OCI-LY3 (cell line): ENCODE measurements at regions not wholly inside any gene's neighbourhood (a gene's known extent, or its start where the extent isn't known, plus 50 kb on each side); places are given as distances from the start of the nearest gene placed in this dataset.

Source experiments
- H2AFZ ChIP-seq: fragments of 200-600, 300-600 bp; shearing (Covaris generic); 2 replicates; pipeline ENCODE4 v1.6.0; 2014; ENCODE audit warnings: antibody characterized with exemption, low read depth, low read length
- H3K27ac ChIP-seq: fragments of 200-600, 300-600 bp; sonication (generic); 2 replicates; pipeline ENCODE4 v1.5.1; 2014; ENCODE audit warnings: mild to moderate bottlenecking, low read length, moderate library complexity, mixed read lengths
- H3K27me3 ChIP-seq: fragments of 200-600, 300-600 bp; sonication (generic); 2 replicates; pipeline ENCODE4 v1.6.1; 2014; ENCODE audit warnings: low read depth, low read length, mixed read lengths
- H3K36me3 ChIP-seq: fragments of 200-600, 300-600 bp; sonication (generic); replicated peaks from 2 replicates; pipeline ENCODE3; 2014; ENCODE audit warnings: low read depth, low read length, mixed read lengths
- H3K4me1 ChIP-seq: fragments of 300-600, 200-600 bp; sonication (generic); 2 replicates; pipeline ENCODE4 v1.6.1; 2014; ENCODE audit warnings: low read length, mixed read lengths
- H3K4me2 ChIP-seq: fragments of 200-600, 300-600 bp; sonication (generic); 2 replicates; pipeline ENCODE4 v1.6.1; 2014; ENCODE audit warnings: low read length, mixed read lengths
- H3K4me3 ChIP-seq: fragments of 300-600, 200-600 bp; sonication (generic); 2 replicates; pipeline ENCODE4 v1.5.1; 2014; ENCODE audit warnings: antibody characterized with exemption, mild to moderate bottlenecking, low read length, moderate library complexity
- H3K79me2 ChIP-seq: fragments of 300-600, 200-600 bp; shearing (Covaris generic); 2 replicates; pipeline ENCODE4 v1.6.1; 2014; ENCODE audit warnings: mild to moderate bottlenecking, low read length, mixed read lengths
- H3K9ac ChIP-seq: fragments of 300-600, 200-600 bp; shearing (Covaris generic); 2 replicates; pipeline ENCODE4 v1.6.0; 2014; ENCODE audit warnings: mild to moderate bottlenecking, low read length, moderate library complexity
- H3K9me3 ChIP-seq: fragments of 200-600, 300-600 bp; shearing (Covaris generic); 2 replicates; pipeline ENCODE4 v1.6.1; 2014; ENCODE audit warnings: low read length, mixed read lengths; ENCODE audit not compliant: insufficient read depth
- H4K20me1 ChIP-seq: fragments of 200-600, 300-600 bp; sonication (generic); 2 replicates; pipeline ENCODE4 v1.6.1; 2016; ENCODE audit warnings: low read length, mixed read lengths; ENCODE audit not compliant: insufficient read depth
- EZH2phosphoT487 ChIP-seq: fragments of 200-600 bp; shearing (Covaris generic); IDR thresholded peaks from 2 replicates; pipeline ENCODE4 v1.6.1; 2018; ENCODE audit warnings: antibody characterized with exemption, mixed run types, low read depth
- TF ChIP-seq, protein P1 (sequence below): fragments of 200-600, 300-600 bp; sonication (generic); IDR thresholded peaks from 2 replicates; pipeline ENCODE4 v1.5.1; 2014; ENCODE audit warnings: antibody characterized with exemption, low read length, low read depth

DNA sequence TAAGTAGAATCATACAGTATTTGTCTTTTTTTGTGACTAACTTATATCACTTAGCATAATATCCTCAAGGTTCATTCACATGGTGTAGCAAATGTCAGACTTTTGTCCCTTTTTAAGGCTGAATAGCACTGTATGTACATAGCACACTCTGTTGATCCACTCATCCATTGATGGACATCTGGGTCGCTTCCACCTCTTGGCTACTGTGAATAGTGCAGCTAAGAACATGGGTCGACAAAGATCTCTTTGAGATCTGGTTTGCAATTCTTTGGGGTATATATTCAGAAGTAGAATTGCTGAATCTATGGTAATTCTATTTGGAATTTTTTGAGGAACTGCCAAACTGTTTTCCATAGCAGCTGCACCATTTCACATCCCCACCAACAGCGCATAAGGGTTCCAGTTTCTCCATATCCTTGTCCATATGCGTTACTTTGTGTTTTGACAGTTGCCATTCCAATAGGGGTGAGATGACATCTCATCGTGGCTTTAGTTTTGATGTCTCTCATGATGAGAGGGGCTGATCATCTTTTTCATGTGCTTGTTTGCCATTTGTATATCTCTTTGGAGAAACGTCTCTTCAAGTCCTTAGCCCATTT is 73.9 kb downstream of the GLRX5 start:
- Histone ChIP-seq H3K4me1 (no peaks in the 10 kb centered on the region), H3K36me3 (no peaks in the 10 kb centered on the region), H3K4me2 (no peak overlapping the region), H3K27me3 (peaks cover 55% of the 10 kb centered on the region), H3K27ac (no peak overlapping the region), H3K79me2 (no peaks in the 10 kb centered on the region), H3K4me3 (no peak overlapping the region), H3K9ac (no peak overlapping the region), H2AFZ (no peak overlapping the region), H4K20me1 (no peaks in the 10 kb centered on the region), H3K9me3 (no peaks in the 10 kb centered on the region)
- TF ChIP-seq, protein P1, sequence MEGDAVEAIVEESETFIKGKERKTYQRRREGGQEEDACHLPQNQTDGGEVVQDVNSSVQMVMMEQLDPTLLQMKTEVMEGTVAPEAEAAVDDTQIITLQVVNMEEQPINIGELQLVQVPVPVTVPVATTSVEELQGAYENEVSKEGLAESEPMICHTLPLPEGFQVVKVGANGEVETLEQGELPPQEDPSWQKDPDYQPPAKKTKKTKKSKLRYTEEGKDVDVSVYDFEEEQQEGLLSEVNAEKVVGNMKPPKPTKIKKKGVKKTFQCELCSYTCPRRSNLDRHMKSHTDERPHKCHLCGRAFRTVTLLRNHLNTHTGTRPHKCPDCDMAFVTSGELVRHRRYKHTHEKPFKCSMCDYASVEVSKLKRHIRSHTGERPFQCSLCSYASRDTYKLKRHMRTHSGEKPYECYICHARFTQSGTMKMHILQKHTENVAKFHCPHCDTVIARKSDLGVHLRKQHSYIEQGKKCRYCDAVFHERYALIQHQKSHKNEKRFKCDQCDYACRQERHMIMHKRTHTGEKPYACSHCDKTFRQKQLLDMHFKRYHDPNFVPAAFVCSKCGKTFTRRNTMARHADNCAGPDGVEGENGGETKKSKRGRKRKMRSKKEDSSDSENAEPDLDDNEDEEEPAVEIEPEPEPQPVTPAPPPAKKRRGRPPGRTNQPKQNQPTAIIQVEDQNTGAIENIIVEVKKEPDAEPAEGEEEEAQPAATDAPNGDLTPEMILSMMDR = no peak
- no peak for TF ChIP-seq EZH2phosphoT487

DNA sequence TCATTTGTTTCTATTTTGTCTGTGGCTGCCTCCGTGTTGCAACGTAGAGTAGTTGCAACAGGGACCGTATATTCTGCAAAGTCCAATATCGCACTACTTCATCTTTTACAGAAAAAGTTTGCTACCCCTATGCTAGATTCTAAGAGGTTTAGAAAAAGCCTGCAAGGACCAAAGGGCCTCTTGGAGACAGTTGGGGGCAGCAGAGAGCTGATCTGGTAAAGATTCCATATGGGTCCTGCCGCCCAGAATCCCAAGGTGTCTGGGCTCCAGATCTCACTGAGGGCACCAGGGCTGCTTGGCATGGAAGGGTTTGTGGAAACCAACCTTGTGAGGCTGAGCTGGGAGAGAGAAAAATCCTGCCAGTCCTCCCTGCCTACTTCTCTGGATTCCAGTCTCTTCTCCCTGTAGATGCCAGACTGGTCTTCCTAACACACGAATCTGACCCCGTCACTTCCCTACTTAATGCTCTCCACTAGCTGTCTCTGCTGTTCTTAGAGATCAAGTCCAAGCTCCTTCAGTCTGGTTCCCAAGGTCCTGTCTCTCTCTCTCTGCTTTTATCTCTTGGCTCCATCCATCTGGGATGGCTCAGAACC is 74.6 kb downstream of the GLRX5 start:
- no peak for TF ChIP-seq EZH2phosphoT487
- TF ChIP-seq, protein P1 = peak; percentile 87

DNA sequence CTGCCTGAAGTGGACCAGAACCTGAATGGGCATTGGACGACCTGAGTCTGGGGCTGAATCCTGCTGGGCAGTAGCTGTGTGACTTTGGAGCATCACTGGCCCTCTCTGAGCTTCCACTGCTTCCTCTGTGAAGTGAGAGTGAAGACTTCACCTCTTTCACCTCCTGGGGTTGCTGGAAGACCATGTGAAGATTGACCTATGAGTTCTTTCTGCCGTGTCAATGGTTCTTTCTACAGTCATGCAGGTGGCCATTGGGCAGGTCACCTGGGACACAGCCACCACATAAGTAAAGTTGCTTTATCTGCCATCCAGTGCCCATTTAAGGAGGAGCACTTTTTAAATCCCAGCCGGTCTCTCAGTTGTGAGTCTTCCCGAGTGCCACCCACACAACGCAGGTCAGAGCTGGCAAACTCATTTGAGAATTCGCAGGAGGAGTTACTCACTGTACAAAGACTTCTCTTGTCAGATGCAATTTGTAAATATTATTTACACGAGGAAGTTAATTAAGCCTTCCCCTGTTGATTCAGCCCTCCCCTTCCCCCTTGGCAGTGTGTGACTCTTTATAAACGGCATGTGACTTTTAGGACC is 74.8 kb upstream of the TCL1B start:
- Histone ChIP-seq H3K4me3 (no peak overlapping the region), H2AFZ (no peak overlapping the region), H3K79me2 (no peaks in the 10 kb centered on the region), H3K36me3 (no peaks in the 10 kb centered on the region), H3K9me3 (no peaks in the 10 kb centered on the region), H3K27me3 (peaks cover 53% of the 10 kb centered on the region), H3K9ac (no peak overlapping the region), H3K27ac (no peak overlapping the region), H3K4me1 (no peaks in the 10 kb centered on the region), H4K20me1 (no peaks in the 10 kb centered on the region), H3K4me2 (no peak overlapping the region)
- no peak for TF ChIP-seq EZH2phosphoT487
- TF ChIP-seq, protein P1 = peak; percentile 33; the same call in 1 of the 2 replicates

More for the DNA sequence above, 74.6 kb downstream of the GLRX5 start:
- no peak overlapping the region for H3K9ac ChIP-seq
- H3K36me3 ChIP-seq = no peaks in the 10 kb centered on the region
- no peaks in the 10 kb centered on the region for H3K79me2 ChIP-seq
- no peak overlapping the region for H3K4me2 ChIP-seq
- no peaks in the 10 kb centered on the region for H4K20me1 ChIP-seq
- no peaks in the 10 kb centered on the region for H3K9me3 ChIP-seq
- no peaks in the 10 kb centered on the region for H3K4me1 ChIP-seq
- no peak overlapping the region for H2AFZ ChIP-seq
- H3K4me3 ChIP-seq = no peak overlapping the region
- peaks cover 54% of the 10 kb centered on the region for H3K27me3 ChIP-seq
- H3K27ac ChIP-seq = no peak overlapping the region

GRCh38 chr14:95614349-95614748 is 71.9 kb upstream of the TCL1B start:
- Histone ChIP-seq H3K27ac (no peak overlapping the region), H4K20me1 (no peaks in the 10 kb centered on the region), H3K36me3 (no peaks in the 10 kb centered on the region), H3K4me3 (no peak overlapping the region), H3K9me3 (no peaks in the 10 kb centered on the region), H3K79me2 (no peaks in the 10 kb centered on the region), H3K4me1 (no peaks in the 10 kb centered on the region), H2AFZ (no peak overlapping the region), H3K27me3 (peaks cover 31% of the 10 kb centered on the region; the same call in 1 of the 2 replicates), H3K9ac (no peak overlapping the region), H3K4me2 (no peak overlapping the region)
- no peak for TF ChIP-seq EZH2phosphoT487
- TF ChIP-seq, protein P1 = peak; percentile 27
